Body of pancreas (tissue), 4 donors: ENCODE measurements at regions not wholly inside any gene's neighbourhood (a gene's known extent, or its start where the extent isn't known, plus 50 kb on each side); places are given as distances from the start of the nearest gene placed in this dataset.

Experiments
- POLR2A ChIP-seq, 3 donors: fragments of 450-650 bp; IDR thresholded peaks; one replicate each; pipeline ENCODE4 v1.6.1; 2016; ENCODE audit warnings: antibody characterized with exemption in 3 of 3, mild to moderate bottlenecking in 2 of 3
- TF ChIP-seq, protein P1 (sequence below), 7 experiments: fragments of 450-650 bp in 4 of 7; fragments of 200-600 bp in 3 of 7; sonication (generic) in 3 of 7; IDR thresholded peaks; one replicate each; pipeline ENCODE4 v1.5.1; 2016 to 2019; ENCODE audit warnings: antibody characterized with exemption in 7 of 7

DNA sequence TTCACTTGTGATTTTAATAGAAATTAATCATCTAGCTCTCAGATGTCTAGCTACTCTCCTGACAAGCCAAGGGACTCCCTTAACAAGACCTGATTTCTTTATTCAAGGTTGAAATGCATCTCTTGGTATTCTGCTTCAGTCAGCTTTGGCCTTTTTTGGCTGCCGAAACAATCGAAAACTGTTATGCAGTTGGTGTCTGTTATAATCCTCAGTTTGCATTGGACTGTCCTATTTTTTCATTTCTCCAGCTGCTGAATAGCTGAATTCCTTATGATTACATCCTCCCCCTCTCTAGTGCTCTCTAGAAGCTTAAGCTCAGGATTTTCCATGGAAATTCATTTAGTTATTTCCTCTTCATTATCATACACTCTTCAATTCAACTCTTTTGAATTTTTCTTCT, 177.2 kb downstream of the TRIML1 start:
- no peak for TF ChIP-seq POLR2A (IDR thresholded peaks at IDR 0.05)
- TF ChIP-seq, protein P1, sequence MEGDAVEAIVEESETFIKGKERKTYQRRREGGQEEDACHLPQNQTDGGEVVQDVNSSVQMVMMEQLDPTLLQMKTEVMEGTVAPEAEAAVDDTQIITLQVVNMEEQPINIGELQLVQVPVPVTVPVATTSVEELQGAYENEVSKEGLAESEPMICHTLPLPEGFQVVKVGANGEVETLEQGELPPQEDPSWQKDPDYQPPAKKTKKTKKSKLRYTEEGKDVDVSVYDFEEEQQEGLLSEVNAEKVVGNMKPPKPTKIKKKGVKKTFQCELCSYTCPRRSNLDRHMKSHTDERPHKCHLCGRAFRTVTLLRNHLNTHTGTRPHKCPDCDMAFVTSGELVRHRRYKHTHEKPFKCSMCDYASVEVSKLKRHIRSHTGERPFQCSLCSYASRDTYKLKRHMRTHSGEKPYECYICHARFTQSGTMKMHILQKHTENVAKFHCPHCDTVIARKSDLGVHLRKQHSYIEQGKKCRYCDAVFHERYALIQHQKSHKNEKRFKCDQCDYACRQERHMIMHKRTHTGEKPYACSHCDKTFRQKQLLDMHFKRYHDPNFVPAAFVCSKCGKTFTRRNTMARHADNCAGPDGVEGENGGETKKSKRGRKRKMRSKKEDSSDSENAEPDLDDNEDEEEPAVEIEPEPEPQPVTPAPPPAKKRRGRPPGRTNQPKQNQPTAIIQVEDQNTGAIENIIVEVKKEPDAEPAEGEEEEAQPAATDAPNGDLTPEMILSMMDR (IDR thresholded peaks at IDR 0.05): no peak
